ENCODE measurements at regions not wholly inside any gene's neighbourhood (a gene's known extent, or its start where the extent isn't known, plus 50 kb on each side); places are given as distances from the start of the nearest gene placed in this dataset.

DNA sequence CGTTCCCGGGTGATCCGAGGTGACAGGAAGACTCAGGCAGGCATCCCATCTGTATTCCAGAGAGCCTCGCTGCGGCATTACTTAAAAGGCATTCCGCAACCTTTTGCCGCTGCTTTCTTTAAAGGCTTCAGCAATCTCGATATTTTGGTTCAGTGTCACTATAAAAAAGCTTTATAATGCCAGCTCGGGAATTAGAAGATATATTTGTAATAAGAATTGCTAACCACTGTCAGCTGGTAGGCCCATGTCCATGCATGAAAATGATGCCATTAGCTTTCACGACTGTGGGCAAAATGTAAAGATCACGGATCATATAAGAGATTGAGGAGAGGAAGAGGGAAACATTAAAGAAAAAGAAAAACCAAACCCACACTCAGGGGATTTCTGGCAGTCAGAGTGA lies 578.6 kb upstream of the CDH5 start:
- Histone ChIP-seq H3K56ac (ENCODE audit: extremely low read depth, insufficient read depth, low read length) (no peak overlapping the region), H3K9me3 (ENCODE audit: control insufficient read depth, insufficient read depth, low read length) (no peaks in the 10 kb centered on the region), H3K4me1 (ENCODE audit: control insufficient read depth, insufficient read depth, low read length) (peaks cover 2% of the 10 kb centered on the region; the same call in 1 of the 2 replicates), H3K4ac (ENCODE audit: low read depth, low read length) (no peak overlapping the region), H2BK5ac (ENCODE audit: low read depth, low read length, poor library complexity, severe bottlenecking) (no peak overlapping the region), H2BK15ac (ENCODE audit: low read depth, low read length) (no peak overlapping the region), H3K4me2 (ENCODE audit: low read depth, low read length) (no peak overlapping the region), H3K4me3 (ENCODE audit: insufficient read depth, low read depth, low read length) (no peak overlapping the region), H3K27ac (ENCODE audit: insufficient read depth, low read length) (no peak overlapping the region), H3K79me1 (ENCODE audit: low read depth in 1 of 2, low read length in 2 of 2) (no peaks in the 10 kb centered on the region), H3K23ac (ENCODE audit: low read depth, low read length) (no peak overlapping the region), H2AFZ (replicated peaks; ENCODE audit: low read length, poor library complexity) (no peak overlapping the region), H3K27me3 (ENCODE audit: control insufficient read depth, insufficient read depth, low read length) (peaks cover 11% of the 10 kb centered on the region), H2AK9ac (replicated peaks; ENCODE audit: low read depth, low read length, poor library complexity) (no peak overlapping the region), H4K5ac (ENCODE audit: low read depth, low read length) (no peak overlapping the region), H4K20me1 (ENCODE audit: insufficient read depth, low read length) (no peaks in the 10 kb centered on the region), H3K14ac (replicated peaks; ENCODE audit: low read depth, low read length) (no peak overlapping the region), H4K91ac (ENCODE audit: insufficient read depth, low read depth, low read length) (no peak overlapping the region), H3K36me3 (ENCODE audit: control insufficient read depth, insufficient read depth, low read length) (no peaks in the 10 kb centered on the region), H3K9me1 (ENCODE audit: insufficient read depth, low read length) (no peaks in the 10 kb centered on the region), H3K18ac (ENCODE audit: low read depth, low read length) (no peak overlapping the region), H2AK5ac (ENCODE audit: low read depth, low read length) (no peak overlapping the region), H2BK120ac (ENCODE audit: low read depth, low read length) (no peak overlapping the region), H4K8ac (ENCODE audit: low read depth in 2 of 2, low read length in 2 of 2) (no peak overlapping the region), H3K9ac (ENCODE audit: low read depth, low read length) (no peak overlapping the region), H2BK20ac (ENCODE audit: low read depth, low read length) (no peak overlapping the region)
- ChIA-PET POLR2A (ENCODE audit: unreplicated experiment) (no interaction called here), CTCF (no interaction called here)
- in situ Hi-C loops (cut with MboI; ENCODE audit: low sequenced_read_pairs) (no loop called here), dilution Hi-C loops (cut with HindIII; ENCODE audit: low sequenced_read_pairs, unreplicated experiment) (no loop called here), intact Hi-C loops (cut with micrococcal nuclease) (no loop called here)
- ATAC-seq (ENCODE audit: low read depth) (no peak), DNase-seq (no peak)
- no peak for TF ChIP-seq MXI1 (IDR thresholded peaks at IDR 0.05; ENCODE audit: borderline replicate concordance, low read depth, low read length)
- TF ChIP-seq MAZ (IDR thresholded peaks at IDR 0.05; ENCODE audit: borderline replicate concordance, low read depth, low read length) = no peak
- TF ChIP-seq CTCF (conservative IDR thresholded peaks at IDR 0.05; ENCODE audit: low read depth, low read length) = no peak
- TF ChIP-seq RAD21 (IDR thresholded peaks at IDR 0.05; ENCODE audit: low read length) = no peak
- TF ChIP-seq CHD1 (IDR thresholded peaks at IDR 0.05; ENCODE audit: low read depth, low read length) = no peak
- no peak for TF ChIP-seq BHLHE40 (IDR thresholded peaks at IDR 0.05; ENCODE audit: low read depth, low read length)
- no peak for TF ChIP-seq RCOR1 (IDR thresholded peaks at IDR 0.05; ENCODE audit: insufficient replicate concordance, low read length)
- no peak for TF ChIP-seq RFX5 (IDR thresholded peaks at IDR 0.05; ENCODE audit: low read depth, low read length)
- TF ChIP-seq NFE2L2 (IDR thresholded peaks at IDR 0.05; ENCODE audit: low read depth, low read length) = no peak
- TF ChIP-seq POLR2A (IDR thresholded peaks at IDR 0.05; ENCODE audit: low read depth, low read length) = no peak
- no peak for TF ChIP-seq ELK1 (IDR thresholded peaks at IDR 0.05; ENCODE audit: borderline replicate concordance, low read depth, low read length)
- no peak for TF ChIP-seq CEBPB (IDR thresholded peaks at IDR 0.05; ENCODE audit: low read depth, low read length)
- no peak for TF ChIP-seq FOS (IDR thresholded peaks at IDR 0.05; ENCODE audit: low read depth, low read length)
- no peak for TF ChIP-seq USF2 (IDR thresholded peaks at IDR 0.05; ENCODE audit: low read depth, low read length)
- no peak for TF ChIP-seq MAFK (IDR thresholded peaks at IDR 0.05; ENCODE audit: low read depth, low read length)
- WGBS, 2 experiments (ENCODE audit: extremely low coverage in 2 of 2, insufficient read length in 1 of 2) = 90% methylated on average over 2 of the region's 11 CpGs; no CpG with 5 or more reads in 1 of the 2 experiments
- no TSS peak for BruUV-seq (replicated peaks)
